ENCODE measurements at regions not wholly inside any gene's neighbourhood (a gene's known extent, or its start where the extent isn't known, plus 50 kb on each side); places are given as distances from the start of the nearest gene placed in this dataset.

DNA sequence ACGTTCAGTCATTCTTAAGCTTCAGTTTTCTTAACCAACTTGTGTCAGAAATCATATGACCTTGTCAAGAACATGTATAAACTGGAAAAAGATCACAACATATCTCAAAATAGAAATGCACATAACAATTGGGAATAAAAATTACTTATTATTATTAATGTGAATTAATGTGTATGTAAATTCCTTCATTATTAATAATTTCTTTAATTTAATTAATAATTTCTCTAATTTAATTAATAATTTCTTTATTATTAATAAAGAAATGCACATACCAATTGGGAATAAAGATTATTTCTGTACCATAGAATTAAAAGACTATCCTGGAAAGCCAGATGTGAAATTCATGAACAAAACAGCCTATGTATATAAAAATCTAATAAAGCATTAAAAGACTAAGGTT lies 718.5 kb upstream of the PCDH7 start:
- no peak overlapping the region for H3K27ac ChIP-seq (ENCODE audit: extremely low read depth, low read depth, low read length)
- CTCF ChIA-PET = no interaction called here
- H3K9me3 ChIP-seq (ENCODE audit: control insufficient read depth, insufficient read depth, low read depth, low read length) = no peaks in the 10 kb centered on the region
- TF ChIP-seq ZNF830 (tag by site-specific recombination; IDR thresholded peaks at IDR 0.05; ENCODE audit: low read depth) = no peak
- no peak for TF ChIP-seq BCL11A (tag by site-specific recombination; IDR thresholded peaks at IDR 0.05; ENCODE audit: low read depth)
- TF ChIP-seq ZNF426 (tag by site-specific recombination; IDR thresholded peaks at IDR 0.05) = no peak
- TF ChIP-seq, protein P1, sequence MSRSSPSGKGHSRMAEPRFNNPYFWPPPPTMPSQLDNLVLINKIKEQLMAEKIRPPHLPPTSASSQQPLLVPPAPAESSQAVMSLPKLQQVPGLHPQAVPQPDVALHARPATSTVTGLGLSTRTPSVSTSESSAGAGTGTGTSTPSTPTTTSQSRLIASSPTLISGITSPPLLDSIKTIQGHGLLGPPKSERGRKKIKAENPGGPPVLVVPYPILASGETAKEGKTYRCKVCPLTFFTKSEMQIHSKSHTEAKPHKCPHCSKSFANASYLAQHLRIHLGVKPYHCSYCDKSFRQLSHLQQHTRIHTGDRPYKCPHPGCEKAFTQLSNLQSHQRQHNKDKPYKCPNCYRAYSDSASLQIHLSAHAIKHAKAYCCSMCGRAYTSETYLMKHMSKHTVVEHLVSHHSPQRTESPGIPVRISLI (tag by site-specific recombination; IDR thresholded peaks at IDR 0.05) = no peak
- TF ChIP-seq ZBTB8A (tag by site-specific recombination; IDR thresholded peaks at IDR 0.05) = no peak
- no peak for TF ChIP-seq ZNF585B (tag by site-specific recombination; IDR thresholded peaks at IDR 0.05)
- TF ChIP-seq YY1 (tag by site-specific recombination; IDR thresholded peaks at IDR 0.05) = no peak
- TF ChIP-seq, protein P2, sequence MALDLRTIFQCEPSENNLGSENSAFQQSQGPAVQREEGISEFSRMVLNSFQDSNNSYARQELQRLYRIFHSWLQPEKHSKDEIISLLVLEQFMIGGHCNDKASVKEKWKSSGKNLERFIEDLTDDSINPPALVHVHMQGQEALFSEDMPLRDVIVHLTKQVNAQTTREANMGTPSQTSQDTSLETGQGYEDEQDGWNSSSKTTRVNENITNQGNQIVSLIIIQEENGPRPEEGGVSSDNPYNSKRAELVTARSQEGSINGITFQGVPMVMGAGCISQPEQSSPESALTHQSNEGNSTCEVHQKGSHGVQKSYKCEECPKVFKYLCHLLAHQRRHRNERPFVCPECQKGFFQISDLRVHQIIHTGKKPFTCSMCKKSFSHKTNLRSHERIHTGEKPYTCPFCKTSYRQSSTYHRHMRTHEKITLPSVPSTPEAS (tag by site-specific recombination; IDR thresholded peaks at IDR 0.05) = no peak
- TF ChIP-seq RBAK (tag by site-specific recombination; IDR thresholded peaks at IDR 0.05) = no peak
- TF ChIP-seq ZNF146 (tag by site-specific recombination; IDR thresholded peaks at IDR 0.05) = no peak
- TF ChIP-seq ZNF10 (tag by site-specific recombination; IDR thresholded peaks at IDR 0.05) = no peak
- no peak for TF ChIP-seq ZNF777 (tag by site-specific recombination; IDR thresholded peaks at IDR 0.05; ENCODE audit: borderline replicate concordance)
- TF ChIP-seq HOXA7 (CRISPR knock-in tag; IDR thresholded peaks at IDR 0.05; ENCODE audit: borderline replicate concordance) = no peak
- TF ChIP-seq GLI2 (tag by site-specific recombination; IDR thresholded peaks at IDR 0.05; ENCODE audit: borderline replicate concordance, low read depth) = no peak
- TF ChIP-seq KLF16 (tag by site-specific recombination; IDR thresholded peaks at IDR 0.05) = no peak
- TF ChIP-seq ZNF37A (tag by site-specific recombination; IDR thresholded peaks at IDR 0.05) = no peak
- no peak for TF ChIP-seq ZNF449 (tag by site-specific recombination; IDR thresholded peaks at IDR 0.05)
- no peak for TF ChIP-seq ZBTB26 (tag by site-specific recombination; optimal IDR thresholded peaks at IDR 0.05)
- POLR2A ChIA-PET = no interaction called here
- H3K36me3 ChIP-seq (ENCODE audit: control insufficient read depth in 2 of 2, insufficient read depth in 1 of 2, low read length in 2 of 2) = no peaks in the 10 kb centered on the region
- H3K4me1 ChIP-seq (ENCODE audit: control insufficient read depth, insufficient read depth, low read length) = no peaks in the 10 kb centered on the region
- no peak overlapping the region for H3K4me3 ChIP-seq (ENCODE audit: low read depth, low read length)

- Histone ChIP-seq H3K36me3 (ENCODE audit: control insufficient read depth in 2 of 2, insufficient read depth in 1 of 2, low read length in 2 of 2) (no peaks in the 10 kb centered on the region), H3K27ac (ENCODE audit: extremely low read depth, low read depth, low read length) (no peak overlapping the region), H3K9me3 (ENCODE audit: control insufficient read depth, insufficient read depth, low read depth, low read length) (no peaks in the 10 kb centered on the region), H3K4me1 (ENCODE audit: control insufficient read depth, insufficient read depth, low read length) (no peaks in the 10 kb centered on the region), H3K4me3 (ENCODE audit: low read depth, low read length) (no peak overlapping the region)
- CTCF ChIA-PET = no interaction called here
- POLR2A ChIA-PET = no interaction called here
- TF ChIP-seq ZNF223 (tag by site-specific recombination; IDR thresholded peaks at IDR 0.05) (no peak), PRDM1 (tag by site-specific recombination; IDR thresholded peaks at IDR 0.05) (no peak), ZNF19 (tag by site-specific recombination; IDR thresholded peaks at IDR 0.05; ENCODE audit: low read depth) (no peak), ZNF335 (tag by site-specific recombination; conservative IDR thresholded peaks at IDR 0.05) (no peak), ZNF394 (tag by site-specific recombination; IDR thresholded peaks at IDR 0.05; ENCODE audit: borderline replicate concordance) (no peak), ZNF157 (tag by site-specific recombination; IDR thresholded peaks at IDR 0.05) (no peak), ZNF433 (tag by site-specific recombination; IDR thresholded peaks at IDR 0.05; ENCODE audit: low read depth) (no peak), ZNF529 (tag by site-specific recombination; IDR thresholded peaks at IDR 0.05; ENCODE audit: insufficient replicate concordance) (no peak), TCF7L2 (IDR thresholded peaks at IDR 0.05; ENCODE audit: borderline replicate concordance, low read depth, low read length) (no peak), ZFP41 (tag by site-specific recombination; IDR thresholded peaks at IDR 0.05; ENCODE audit: borderline replicate concordance) (no peak)
- TF ChIP-seq, protein P3, sequence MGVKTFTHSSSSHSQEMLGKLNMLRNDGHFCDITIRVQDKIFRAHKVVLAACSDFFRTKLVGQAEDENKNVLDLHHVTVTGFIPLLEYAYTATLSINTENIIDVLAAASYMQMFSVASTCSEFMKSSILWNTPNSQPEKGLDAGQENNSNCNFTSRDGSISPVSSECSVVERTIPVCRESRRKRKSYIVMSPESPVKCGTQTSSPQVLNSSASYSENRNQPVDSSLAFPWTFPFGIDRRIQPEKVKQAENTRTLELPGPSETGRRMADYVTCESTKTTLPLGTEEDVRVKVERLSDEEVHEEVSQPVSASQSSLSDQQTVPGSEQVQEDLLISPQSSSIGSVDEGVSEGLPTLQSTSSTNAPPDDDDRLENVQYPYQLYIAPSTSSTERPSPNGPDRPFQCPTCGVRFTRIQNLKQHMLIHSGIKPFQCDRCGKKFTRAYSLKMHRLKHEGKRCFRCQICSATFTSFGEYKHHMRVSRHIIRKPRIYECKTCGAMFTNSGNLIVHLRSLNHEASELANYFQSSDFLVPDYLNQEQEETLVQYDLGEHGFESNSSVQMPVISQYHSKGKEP (tag by site-specific recombination; IDR thresholded peaks at IDR 0.05) = no peak
These were observed 717.8 kb upstream of the PCDH7 start for GRCh38 chr4:30002341-30002740.
